H1 (cell line): ENCODE measurements at regions not wholly inside any gene's neighbourhood (a gene's known extent, or its start where the extent isn't known, plus 50 kb on each side); places are given as distances from the start of the nearest gene placed in this dataset.

ENCODE experiments used
- CTCF ChIA-PET: fragments of 300-600 bp; sonication (Branson Sonifier 250); formaldehyde crosslinking; loops from one replicate; lab custom pipeline; 2021; ENCODE audit not compliant: partially characterized antibody; lab: Charles Lee
- POLR2A ChIA-PET: fragments of 300-600 bp; sonication (Branson Sonifier 250); formaldehyde crosslinking; loops from one replicate; lab custom pipeline; 2021; ENCODE audit warnings: inconsistent platforms; ENCODE audit not compliant: partially characterized antibody; lab: Charles Lee
- DNase-seq, 2 experiments: peaks; one replicate each; pipeline versions ENCODE4 v3.0.0 to v3.0.0-alpha.2; 2010 to 2022; ENCODE audit warnings: low spot score in 2 of 2, low read depth in 1 of 2, mixed read lengths in 1 of 2
- FAIRE-seq: peaks from 2 replicates; lab custom pipeline; 2011; peaks lifted over from hg19 to GRCh38; lab: Jason Lieb, UNC
- H2AFZ ChIP-seq: 2 replicates; pipeline ENCODE4 v1.8.1; 2012; ENCODE audit warnings: low read length, inconsistent platforms
- H2AK5ac ChIP-seq: 2 replicates; pipeline ENCODE4 v1.6.1; 2013; ENCODE audit warnings: low read depth, low read length
- H2BK120ac ChIP-seq: replicated peaks from 2 replicates; pipeline ENCODE3; 2013; ENCODE audit warnings: low read depth, low read length, inconsistent platforms
- H2BK12ac ChIP-seq: 2 replicates; pipeline ENCODE4 v1.6.1; 2013; ENCODE audit warnings: low read depth, low read length
- H2BK15ac ChIP-seq: 2 replicates; pipeline ENCODE4 v1.6.1; 2013; ENCODE audit warnings: low read length
- H2BK20ac ChIP-seq: 2 replicates; pipeline ENCODE4 v1.6.1; 2013; ENCODE audit warnings: low read length
- H2BK5ac ChIP-seq: 2 replicates; pipeline ENCODE4 v1.6.1; 2013; ENCODE audit warnings: low read depth, low read length
- H3K14ac ChIP-seq: 2 replicates; pipeline ENCODE4 v1.6.1; 2013; ENCODE audit warnings: inconsistent platforms; ENCODE audit not compliant: insufficient read length
- H3K18ac ChIP-seq: 2 replicates; pipeline ENCODE4 v1.6.1; 2013; ENCODE audit warnings: low read length; ENCODE audit errors: extremely low read depth
- H3K23ac ChIP-seq: 2 replicates; pipeline ENCODE4 v1.6.1; 2013; ENCODE audit warnings: inconsistent platforms; ENCODE audit not compliant: insufficient read length
- H3K23me2 ChIP-seq: 2 replicates; pipeline ENCODE4 v1.6.1; 2013; ENCODE audit warnings: low read depth, low read length
- H3K27ac ChIP-seq: 2 replicates; pipeline ENCODE4 v1.6.1; 2011; ENCODE audit warnings: low read depth, low read length, inconsistent platforms
- H3K27me3 ChIP-seq, 4 experiments: replicated peaks in 1 of 4; 1 replicate in 1 of 4; 2 replicates in 3 of 4; pipeline versions ENCODE4 v1.6.1 to v1.8.1; 2011 to 2013; ENCODE audit warnings: low read length in 3 of 4, mild to moderate bottlenecking in 3 of 4, inconsistent platforms in 2 of 4, mixed read lengths in 2 of 4, moderate library complexity in 1 of 4; ENCODE audit not compliant: control insufficient read depth in 3 of 4, insufficient read depth in 3 of 4; ENCODE audit errors: extremely low read depth in 1 of 4
- H3K36me3 ChIP-seq, 4 experiments: 2 replicates each; pipeline versions ENCODE4 v1.6.1 to v1.8.1; 2011 to 2013; ENCODE audit warnings: mild to moderate bottlenecking in 4 of 4, low read length in 3 of 4, moderate library complexity in 2 of 4, control low read depth in 1 of 4, inconsistent platforms in 1 of 4; ENCODE audit not compliant: insufficient read depth in 4 of 4, control insufficient read depth in 2 of 4
- H3K4ac ChIP-seq: replicated peaks from 2 replicates; pipeline ENCODE3; 2013; ENCODE audit warnings: low read length, low read depth, mixed read lengths, inconsistent platforms; ENCODE audit not compliant: insufficient read length
- H3K4me1 ChIP-seq, 4 experiments: replicated peaks in 1 of 4; 1 replicate in 1 of 4; 2 replicates in 3 of 4; pipeline versions ENCODE4 v1.6.1 to v1.8.1; 2011 to 2013; ENCODE audit warnings: low read length in 3 of 4, inconsistent platforms in 2 of 4, mixed read lengths in 1 of 4; ENCODE audit not compliant: insufficient read depth in 4 of 4, control insufficient read depth in 3 of 4
- H3K4me2 ChIP-seq, 2 experiments: 2 replicates each; pipeline versions ENCODE4 v1.6.1 to v1.8.1; 2011 to 2013; ENCODE audit warnings: low read depth in 2 of 2, low read length in 2 of 2, control low read depth in 1 of 2, inconsistent platforms in 1 of 2, mild to moderate bottlenecking in 1 of 2; ENCODE audit not compliant: insufficient read depth in 1 of 2
- H3K4me3 ChIP-seq, 4 experiments: fragments of 200-600, 300-600 bp in 1 of 4; sonication (generic), shearing (Covaris generic), sonication (Bioruptor Twin) in 1 of 4; 2 replicates each; pipeline versions ENCODE4 v1.5.1 to v1.8.1; 2011 to 2016; ENCODE audit warnings: low read length in 4 of 4, low read depth in 3 of 4, control low read depth in 2 of 4, inconsistent platforms in 2 of 4, mild to moderate bottlenecking in 2 of 4, mixed read lengths in 1 of 4, moderate library complexity in 1 of 4; ENCODE audit not compliant: insufficient read depth in 2 of 4; ENCODE audit errors: extremely low read depth in 1 of 4
- H3K56ac ChIP-seq: replicated peaks from 2 replicates; pipeline ENCODE3; 2013; ENCODE audit warnings: low read depth, mild to moderate bottlenecking, mixed read lengths, low read length, inconsistent platforms; ENCODE audit not compliant: insufficient read length
- H3K79me1 ChIP-seq: 2 replicates; pipeline ENCODE4 v1.6.1; 2013; ENCODE audit warnings: low read depth, low read length, control low read depth
- H3K79me2 ChIP-seq, 2 experiments: 2 replicates each; pipeline versions ENCODE4 v1.6.1 to v1.8.1; 2012 to 2013; ENCODE audit warnings: low read length in 2 of 2, mild to moderate bottlenecking in 2 of 2, inconsistent platforms in 1 of 2; ENCODE audit not compliant: insufficient read depth in 2 of 2, control insufficient read depth in 1 of 2
- H3K9ac ChIP-seq, 4 experiments: replicated peaks in 1 of 4; 1 replicate in 1 of 4; 2 replicates in 3 of 4; pipeline versions ENCODE4 v1.6.1 to v1.8.1; 2011 to 2013; ENCODE audit warnings: low read depth in 3 of 4, low read length in 3 of 4, control low read depth in 2 of 4, mild to moderate bottlenecking in 2 of 4, moderate library complexity in 2 of 4, inconsistent platforms in 1 of 4; ENCODE audit errors: extremely low read depth in 1 of 4
- H3K9me3 ChIP-seq, 2 experiments: 2 replicates each; pipeline versions ENCODE4 v1.6.1 to v1.8.1; 2012 to 2013; ENCODE audit warnings: mild to moderate bottlenecking in 2 of 2, moderate library complexity in 2 of 2, control low read depth in 1 of 2, inconsistent platforms in 1 of 2, low read depth in 1 of 2, low read length in 1 of 2, mixed read lengths in 1 of 2; ENCODE audit not compliant: insufficient read depth in 2 of 2
- H4K20me1 ChIP-seq, 2 experiments: replicated peaks in 1 of 2; 2 replicates each; pipeline versions ENCODE3 to v1.8.1; 2011 to 2013; ENCODE audit warnings: inconsistent platforms in 2 of 2, low read length in 2 of 2, mild to moderate bottlenecking in 1 of 2; ENCODE audit not compliant: insufficient read depth in 2 of 2, control insufficient read depth in 1 of 2
- H4K5ac ChIP-seq: 2 replicates; pipeline ENCODE4 v1.6.1; 2013; ENCODE audit warnings: low read length, low read depth, mixed read lengths, inconsistent platforms; ENCODE audit not compliant: insufficient read length
- H4K8ac ChIP-seq: 2 replicates; pipeline ENCODE4 v1.8.0; 2013; ENCODE audit warnings: mild to moderate bottlenecking, moderate library complexity, low read length, inconsistent platforms; ENCODE audit not compliant: insufficient read depth; ENCODE audit errors: extremely low read depth
- H4K91ac ChIP-seq: replicated peaks from 2 replicates; pipeline ENCODE3; 2013; ENCODE audit warnings: low read length, mixed read lengths, inconsistent platforms; ENCODE audit not compliant: insufficient read length
- CEBPB ChIP-seq: IDR thresholded peaks from 2 replicates; pipeline ENCODE4 v1.6.1; 2012; ENCODE audit warnings: low read depth, low read length
- EZH2 ChIP-seq: fragments of 200-600 bp; sonication (generic); IDR thresholded peaks from 2 replicates; pipeline ENCODE4 v1.7.1; 2012; ENCODE audit warnings: low read depth, mild to moderate bottlenecking, moderate library complexity, low read length, inconsistent platforms; ENCODE audit not compliant: severe bottlenecking
- NANOG ChIP-seq: IDR thresholded peaks from 2 replicates; pipeline ENCODE4 v1.6.1; 2011; ENCODE audit warnings: low read length, low read depth, mild to moderate bottlenecking, inconsistent platforms; ENCODE audit not compliant: insufficient read depth, poor library complexity, severe bottlenecking
- NRF1 ChIP-seq: IDR thresholded peaks from 2 replicates; pipeline ENCODE4 v1.6.1; 2011; ENCODE audit warnings: mild to moderate bottlenecking, low read depth, low read length, improper control_type of control experiment
- RNF2 ChIP-seq: fragments of 200-900, 300-1000 bp; sonication (generic); IDR thresholded peaks from 2 replicates; pipeline ENCODE4 v1.7.1; 2016; ENCODE audit warnings: borderline replicate concordance, low read depth, mild to moderate bottlenecking, antibody characterized with exemption, low read length; ENCODE audit not compliant: poor library complexity, severe bottlenecking; ENCODE audit errors: missing control alignments
- YY1 ChIP-seq: IDR thresholded peaks from 2 replicates; pipeline ENCODE4 v1.6.1; 2011; ENCODE audit warnings: low read depth, mild to moderate bottlenecking, low read length
- WGBS, 2 experiments: shearing (Covaris generic) in 1 of 2; methylation state at CpG; one replicate each; pipeline versions ENCODE4 v1.1.6 to v1.1.7; 2013 to 2015; ENCODE audit warnings: low lambda C conversion rate in 2 of 2, mixed read lengths in 2 of 2, inconsistent platforms in 1 of 2, low coverage in 1 of 2, missing lambda C conversion rate in 1 of 2; ENCODE audit not compliant: insufficient replicate concordance in 2 of 2, insufficient coverage in 1 of 2, insufficient read length in 1 of 2; ENCODE audit errors: extremely low coverage in 1 of 2, missing lambda C conversion rate in 1 of 2; 5-methylcytosine and 5-hydroxymethylcytosine counted together
- TF ChIP-seq, protein P1 (sequence below): IDR thresholded peaks from 2 replicates; pipeline ENCODE4 v1.6.1; 2012; ENCODE audit warnings: low read length, inconsistent platforms
- TF ChIP-seq, protein P2 (sequence below), 3 experiments: IDR thresholded peaks; 1 replicate in 2 of 3; 2 replicates in 1 of 3; pipeline versions ENCODE4 v1.5.1 to v1.6.1; 2011; ENCODE audit warnings: low read length in 3 of 3, mild to moderate bottlenecking in 3 of 3, inconsistent platforms in 2 of 3, low read depth in 1 of 3, moderate library complexity in 1 of 3; ENCODE audit not compliant: insufficient read depth in 1 of 3; ENCODE audit errors: control extremely low read depth in 1 of 3

DNA sequence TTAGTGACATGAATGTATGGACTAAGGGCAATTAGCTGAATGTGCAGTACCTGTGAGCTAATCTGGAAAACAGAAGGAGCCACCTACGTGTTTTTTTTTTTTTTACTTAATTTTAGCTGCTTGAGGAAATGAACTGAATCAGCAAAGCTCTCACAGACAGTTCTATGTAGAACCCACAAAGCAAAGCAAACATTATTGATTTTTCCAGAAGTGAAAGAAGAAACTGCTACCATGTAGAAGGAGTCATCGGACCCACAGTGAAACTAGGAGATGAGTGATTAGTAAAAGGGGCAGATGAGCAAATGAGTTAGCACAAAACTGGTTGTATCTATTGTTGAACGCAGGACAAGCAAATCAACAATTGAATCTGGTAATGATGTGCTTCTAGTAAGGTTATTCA is 94.1 kb upstream of the SLC7A1 start:
- Histone ChIP-seq H3K79me2 (no peaks in the 10 kb centered on the region), H3K27me3 (no peaks in the 10 kb centered on the region), H3K56ac (no peak overlapping the region), H3K23me2 (no peaks in the 10 kb centered on the region), H4K20me1 (no peaks in the 10 kb centered on the region), H3K27ac (no peak overlapping the region), H3K4ac (no peak overlapping the region), H2BK5ac (no peak overlapping the region), H3K9ac (no peak overlapping the region), H3K4me1 (peaks cover 0 to 2% (median 0%) of the 10 kb centered on the region in 4 experiments; a peak in 2 of 7 replicates), H3K9me3 (no peaks in the 10 kb centered on the region), H3K36me3 (no peaks in the 10 kb centered on the region), H4K8ac (no peak overlapping the region), H4K5ac (no peak overlapping the region), H4K91ac (no peak overlapping the region), H2BK120ac (no peak overlapping the region), H2BK12ac (no peak overlapping the region), H2BK20ac (no peak overlapping the region), H2AFZ (no peak overlapping the region), H3K18ac (no peak overlapping the region), H3K4me2 (no peak overlapping the region), H3K23ac (no peak overlapping the region), H3K79me1 (no peaks in the 10 kb centered on the region), H2BK15ac (no peak overlapping the region), H3K4me3 (no peak overlapping the region), H3K14ac (no peak overlapping the region), H2AK5ac (no peak overlapping the region)
- POLR2A ChIA-PET, result no interaction called here
- CTCF ChIA-PET, result no interaction called here
- FAIRE-seq (no peak), DNase-seq (no peak)
- whole genome bisulfite sequencing, 2 experiments, result 89% methylated on average over 3 of the region's 3 CpGs; no CpG with 5 or more reads in 1 of the 2 experiments
- TF ChIP-seq, protein P1, sequence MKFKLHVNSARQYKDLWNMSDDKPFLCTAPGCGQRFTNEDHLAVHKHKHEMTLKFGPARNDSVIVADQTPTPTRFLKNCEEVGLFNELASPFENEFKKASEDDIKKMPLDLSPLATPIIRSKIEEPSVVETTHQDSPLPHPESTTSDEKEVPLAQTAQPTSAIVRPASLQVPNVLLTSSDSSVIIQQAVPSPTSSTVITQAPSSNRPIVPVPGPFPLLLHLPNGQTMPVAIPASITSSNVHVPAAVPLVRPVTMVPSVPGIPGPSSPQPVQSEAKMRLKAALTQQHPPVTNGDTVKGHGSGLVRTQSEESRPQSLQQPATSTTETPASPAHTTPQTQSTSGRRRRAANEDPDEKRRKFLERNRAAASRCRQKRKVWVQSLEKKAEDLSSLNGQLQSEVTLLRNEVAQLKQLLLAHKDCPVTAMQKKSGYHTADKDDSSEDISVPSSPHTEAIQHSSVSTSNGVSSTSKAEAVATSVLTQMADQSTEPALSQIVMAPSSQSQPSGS, result no peak
- no peak for TF ChIP-seq EZH2
- TF ChIP-seq NRF1, result no peak
- TF ChIP-seq, protein P2, sequence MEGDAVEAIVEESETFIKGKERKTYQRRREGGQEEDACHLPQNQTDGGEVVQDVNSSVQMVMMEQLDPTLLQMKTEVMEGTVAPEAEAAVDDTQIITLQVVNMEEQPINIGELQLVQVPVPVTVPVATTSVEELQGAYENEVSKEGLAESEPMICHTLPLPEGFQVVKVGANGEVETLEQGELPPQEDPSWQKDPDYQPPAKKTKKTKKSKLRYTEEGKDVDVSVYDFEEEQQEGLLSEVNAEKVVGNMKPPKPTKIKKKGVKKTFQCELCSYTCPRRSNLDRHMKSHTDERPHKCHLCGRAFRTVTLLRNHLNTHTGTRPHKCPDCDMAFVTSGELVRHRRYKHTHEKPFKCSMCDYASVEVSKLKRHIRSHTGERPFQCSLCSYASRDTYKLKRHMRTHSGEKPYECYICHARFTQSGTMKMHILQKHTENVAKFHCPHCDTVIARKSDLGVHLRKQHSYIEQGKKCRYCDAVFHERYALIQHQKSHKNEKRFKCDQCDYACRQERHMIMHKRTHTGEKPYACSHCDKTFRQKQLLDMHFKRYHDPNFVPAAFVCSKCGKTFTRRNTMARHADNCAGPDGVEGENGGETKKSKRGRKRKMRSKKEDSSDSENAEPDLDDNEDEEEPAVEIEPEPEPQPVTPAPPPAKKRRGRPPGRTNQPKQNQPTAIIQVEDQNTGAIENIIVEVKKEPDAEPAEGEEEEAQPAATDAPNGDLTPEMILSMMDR (IDR thresholded peaks at IDR 0.05; ENCODE audit: control extremely low read depth in 1 of 3, insufficient read depth in 1 of 3, low read depth in 1 of 3, low read length in 3 of 3), result no peak
- no peak for TF ChIP-seq NANOG
- TF ChIP-seq YY1, result no peak
- no peak for TF ChIP-seq RNF2
- TF ChIP-seq CEBPB, result no peak
